Subcutaneous abdominal adipose tissue (tissue), 5 donors: ENCODE measurements at regions not wholly inside any gene's neighbourhood (a gene's known extent, or its start where the extent isn't known, plus 50 kb on each side); places are given as distances from the start of the nearest gene placed in this dataset.

Experiments used
- H3K27ac ChIP-seq: one replicate; pipeline ENCODE4 v1.7.0; 2013; ENCODE audit warnings: low read depth, mild to moderate bottlenecking, inconsistent platforms, low read length, moderate library complexity
- H3K27me3 ChIP-seq, 5 donors: one replicate each; pipeline ENCODE4 v1.7.0; 2013; ENCODE audit warnings: low read length in 5 of 5, inconsistent platforms in 1 of 5; ENCODE audit not compliant: control insufficient read depth in 5 of 5, insufficient read depth in 4 of 5
- H3K36me3 ChIP-seq, 5 donors: one replicate each; pipeline ENCODE4 v1.7.0; 2013; ENCODE audit warnings: low read length in 5 of 5; ENCODE audit not compliant: control insufficient read depth in 5 of 5, insufficient read depth in 5 of 5
- H3K4me1 ChIP-seq, 5 donors: one replicate each; pipeline ENCODE4 v1.7.0; 2013; ENCODE audit warnings: low read length in 5 of 5, mild to moderate bottlenecking in 3 of 5, moderate library complexity in 1 of 5; ENCODE audit not compliant: control insufficient read depth in 5 of 5, insufficient read depth in 5 of 5
- H3K4me3 ChIP-seq, 5 donors: one replicate each; pipeline ENCODE4 v1.7.0; 2013; ENCODE audit warnings: low read length in 5 of 5, low read depth in 1 of 5
- H3K9ac ChIP-seq, 5 donors: one replicate each; pipeline ENCODE4 v1.7.0; 2013; ENCODE audit warnings: low read length in 5 of 5, mild to moderate bottlenecking in 4 of 5, moderate library complexity in 3 of 5
- H3K9me3 ChIP-seq, 5 donors: one replicate each; pipeline ENCODE4 v1.7.0; 2013; ENCODE audit warnings: low read length in 5 of 5; ENCODE audit not compliant: control insufficient read depth in 5 of 5
- donor health status: healthy.
- donor health status: healthy.
- donor health status: healthy.
- donor health status: healthy.
- donor health status: healthy.

DNA sequence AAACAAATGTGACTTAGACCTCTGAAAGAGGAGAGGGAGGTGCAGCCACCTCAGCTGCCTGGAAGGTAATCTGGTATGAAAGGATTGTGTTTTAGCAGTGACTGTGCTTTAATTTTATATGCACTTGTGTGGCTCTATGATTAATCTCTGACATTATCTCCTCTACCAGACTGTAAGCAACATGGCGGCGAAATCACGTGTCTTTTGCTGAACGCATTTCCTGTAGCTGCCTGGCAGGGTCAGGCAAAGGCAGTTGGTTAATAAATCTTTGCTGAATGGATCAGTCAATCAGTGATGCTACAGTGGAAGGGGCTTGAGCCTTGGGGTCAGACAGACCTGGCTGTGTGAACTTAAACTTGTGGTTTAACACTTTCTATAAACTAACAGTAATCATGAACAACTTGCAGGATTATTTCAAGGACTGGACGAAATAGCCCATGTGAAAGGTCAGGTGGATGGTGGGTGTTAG is 96.9 kb downstream of the ADSS2 start:
- Histone ChIP-seq H3K9ac (no peak overlapping the region), H3K36me3 (no peaks in the 10 kb centered on the region), H3K9me3 (no peaks in the 10 kb centered on the region), H3K4me1 (peaks cover 0 to 5% (median 2%) of the 10 kb centered on the region in 5 donors), H3K27me3 (no peaks in the 10 kb centered on the region), H3K4me3 (no peak overlapping the region), H3K27ac (no peak overlapping the region)

DNA sequence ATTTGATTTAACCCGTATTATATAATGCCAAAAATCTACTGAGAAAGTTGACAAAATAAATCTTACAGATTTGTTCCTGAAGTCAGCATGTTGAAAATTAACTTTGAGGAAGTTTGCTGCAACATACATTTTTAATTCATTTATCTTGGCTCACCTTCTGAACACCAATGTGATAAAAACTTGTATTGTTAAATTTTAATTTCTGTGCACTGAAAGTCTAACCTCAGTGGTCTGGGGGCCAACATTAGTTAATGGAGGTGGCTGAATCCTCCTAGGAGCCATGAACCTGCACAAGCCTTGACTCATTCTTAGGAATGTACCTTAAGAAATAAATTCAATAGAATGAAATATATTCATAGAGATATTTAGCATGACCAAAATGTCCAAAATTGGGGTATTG is 95.3 kb downstream of the ADSS2 start:
- H3K27ac ChIP-seq = no peak overlapping the region
- H3K4me3 ChIP-seq = no peak overlapping the region
- no peaks in the 10 kb centered on the region for H3K36me3 ChIP-seq
- H3K9me3 ChIP-seq = no peaks in the 10 kb centered on the region
- peaks cover 0 to 5% (median 2%) of the 10 kb centered on the region in 5 donors for H3K4me1 ChIP-seq
- no peak overlapping the region for H3K9ac ChIP-seq
- H3K27me3 ChIP-seq = no peaks in the 10 kb centered on the region
